ENCODE measurements at regions not wholly inside any gene's neighbourhood (a gene's known extent, or its start where the extent isn't known, plus 50 kb on each side); places are given as distances from the start of the nearest gene placed in this dataset.

DNA sequence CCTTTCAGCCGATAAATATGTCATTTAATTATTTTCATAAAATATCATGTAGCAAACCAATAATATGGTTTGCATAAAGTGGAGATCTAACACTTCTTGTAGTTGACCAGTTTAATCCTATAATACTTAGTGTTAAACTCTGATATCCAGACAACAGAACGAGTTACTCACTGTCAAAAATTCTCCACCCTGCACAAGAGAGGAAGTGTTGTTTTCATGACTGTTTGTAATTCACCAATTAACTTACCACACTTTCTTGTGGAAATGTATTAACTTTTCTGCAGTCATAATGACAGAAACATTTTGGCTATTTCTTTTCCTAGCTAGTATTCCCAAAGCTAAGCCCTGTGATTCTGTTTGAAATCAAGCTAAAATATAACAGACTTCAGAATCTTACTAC lies 555.3 kb upstream of the FTMT start:
- no peak overlapping the region for H3K27ac ChIP-seq
- TF ChIP-seq ZFX (IDR thresholded peaks at IDR 0.05) = no peak
- TF ChIP-seq, protein P1, sequence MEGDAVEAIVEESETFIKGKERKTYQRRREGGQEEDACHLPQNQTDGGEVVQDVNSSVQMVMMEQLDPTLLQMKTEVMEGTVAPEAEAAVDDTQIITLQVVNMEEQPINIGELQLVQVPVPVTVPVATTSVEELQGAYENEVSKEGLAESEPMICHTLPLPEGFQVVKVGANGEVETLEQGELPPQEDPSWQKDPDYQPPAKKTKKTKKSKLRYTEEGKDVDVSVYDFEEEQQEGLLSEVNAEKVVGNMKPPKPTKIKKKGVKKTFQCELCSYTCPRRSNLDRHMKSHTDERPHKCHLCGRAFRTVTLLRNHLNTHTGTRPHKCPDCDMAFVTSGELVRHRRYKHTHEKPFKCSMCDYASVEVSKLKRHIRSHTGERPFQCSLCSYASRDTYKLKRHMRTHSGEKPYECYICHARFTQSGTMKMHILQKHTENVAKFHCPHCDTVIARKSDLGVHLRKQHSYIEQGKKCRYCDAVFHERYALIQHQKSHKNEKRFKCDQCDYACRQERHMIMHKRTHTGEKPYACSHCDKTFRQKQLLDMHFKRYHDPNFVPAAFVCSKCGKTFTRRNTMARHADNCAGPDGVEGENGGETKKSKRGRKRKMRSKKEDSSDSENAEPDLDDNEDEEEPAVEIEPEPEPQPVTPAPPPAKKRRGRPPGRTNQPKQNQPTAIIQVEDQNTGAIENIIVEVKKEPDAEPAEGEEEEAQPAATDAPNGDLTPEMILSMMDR (conservative IDR thresholded peaks at IDR 0.05) = no peak

GRCh38 chr5:121299153-121299552 lies 552.5 kb upstream of the FTMT start:
- no peak overlapping the region for H3K27ac ChIP-seq
- TF ChIP-seq ZFX (IDR thresholded peaks at IDR 0.05) = no peak
- TF ChIP-seq, protein P1 (conservative IDR thresholded peaks at IDR 0.05) = no peak

GRCh38 chr5:121304838-121305237 lies 546.8 kb upstream of the FTMT start:
- no peak overlapping the region for H3K27ac ChIP-seq
- no peak for TF ChIP-seq ZFX (IDR thresholded peaks at IDR 0.05)
- TF ChIP-seq, protein P1 (conservative IDR thresholded peaks at IDR 0.05) = no peak

GRCh38 chr5:121313886-121314285 lies 537.8 kb upstream of the FTMT start:
- TF ChIP-seq, protein P1 (conservative IDR thresholded peaks at IDR 0.05) = no peak
- H3K27ac ChIP-seq = no peak overlapping the region

GRCh38 chr5:121315786-121316185 lies 535.9 kb upstream of the FTMT start:
- TF ChIP-seq, protein P1 (conservative IDR thresholded peaks at IDR 0.05) = no peak
- no peak for TF ChIP-seq ZFX (IDR thresholded peaks at IDR 0.05)

GRCh38 chr5:121319292-121319691 lies 532.4 kb upstream of the FTMT start:
- no peak overlapping the region for H3K27ac ChIP-seq
- TF ChIP-seq, protein P1 (conservative IDR thresholded peaks at IDR 0.05) = no peak

More at GRCh38 chr5:121315786-121316185, 535.9 kb upstream of the FTMT start:
- H3K27ac ChIP-seq = no peak overlapping the region

DNA sequence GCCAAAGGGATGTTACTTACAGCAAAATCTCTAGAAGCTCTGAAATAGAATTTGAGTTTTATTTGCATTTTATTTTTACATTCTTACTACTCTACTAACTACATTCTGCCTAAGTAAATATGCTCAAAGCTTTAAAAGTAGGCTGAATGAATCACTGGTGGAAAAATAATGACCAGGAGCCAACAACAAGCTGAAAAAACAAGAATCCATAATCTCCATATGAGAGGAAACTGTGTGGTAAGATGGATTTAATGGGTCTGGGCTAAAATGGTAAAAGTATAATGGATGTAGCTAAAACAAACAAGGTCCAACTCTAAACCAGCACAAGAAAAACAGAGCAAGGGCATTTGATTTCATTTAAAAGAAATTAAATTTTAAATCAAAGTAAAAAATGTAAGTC lies 525.8 kb upstream of the FTMT start:
- no peak for TF ChIP-seq ZFX (IDR thresholded peaks at IDR 0.05)
- TF ChIP-seq, protein P1 (conservative IDR thresholded peaks at IDR 0.05) = no peak
- no peak overlapping the region for H3K27ac ChIP-seq

Data from C4-2B (cell line).